ENCODE measurements at regions not wholly inside any gene's neighbourhood (a gene's known extent, or its start where the extent isn't known, plus 50 kb on each side); places are given as distances from the start of the nearest gene placed in this dataset.

DNA sequence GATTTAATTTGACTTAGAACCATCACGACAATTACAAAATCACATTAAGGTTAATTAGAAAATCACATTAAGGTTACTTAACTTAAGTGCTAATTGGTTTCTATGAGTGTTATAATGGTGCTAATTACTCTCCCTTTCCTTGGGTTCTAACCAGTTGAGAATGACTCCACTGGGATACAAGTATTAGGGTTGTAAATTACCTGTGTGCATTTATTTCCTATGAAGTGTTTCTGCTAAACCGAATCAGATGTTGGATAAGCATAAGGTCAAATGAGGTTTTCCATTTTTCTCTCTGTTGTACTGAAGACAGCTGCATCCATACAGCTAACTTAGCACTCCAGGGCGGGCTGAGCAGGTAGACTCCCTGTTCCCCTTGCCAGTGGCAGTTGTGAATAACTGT lies 610.3 kb upstream of the TMPRSS15 start:
- TF ChIP-seq POLR2AphosphoS5 (IDR thresholded peaks at IDR 0.05) (no peak), POLR2A (IDR thresholded peaks at IDR 0.05) (no peak)
